ENCODE measurements at regions not wholly inside any gene's neighbourhood (a gene's known extent, or its start where the extent isn't known, plus 50 kb on each side); places are given as distances from the start of the nearest gene placed in this dataset.

DNA sequence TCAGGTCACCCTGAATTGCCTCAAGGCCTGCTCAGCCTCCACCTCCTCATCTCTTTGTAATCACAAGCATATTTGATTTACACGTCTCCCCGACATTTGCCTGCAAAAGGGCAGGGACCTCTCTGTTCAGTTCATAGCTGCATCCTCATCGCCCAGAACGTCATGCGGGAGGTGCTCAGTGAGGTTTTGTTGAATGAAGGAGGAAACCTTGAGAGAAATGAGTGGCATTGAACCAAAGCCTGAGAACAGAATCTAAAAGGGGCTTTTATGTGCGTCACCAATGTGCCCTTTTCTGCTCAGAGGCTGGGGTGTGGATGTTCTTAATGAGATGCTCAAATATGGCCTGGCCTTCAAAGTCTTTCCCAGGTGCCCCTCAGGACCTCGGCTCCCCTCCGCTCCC, 50.0 kb upstream of the LHX5 start:
- no peak for TF ChIP-seq CTCF (IDR thresholded peaks at IDR 0.05; ENCODE audit: low read length)
- no peak for TF ChIP-seq EZH2 (IDR thresholded peaks at IDR 0.05; ENCODE audit: borderline replicate concordance, low read length)
